Esophagus muscularis mucosa (tissue), 2 donors: ENCODE measurements at regions not wholly inside any gene's neighbourhood (a gene's known extent, or its start where the extent isn't known, plus 50 kb on each side); places are given as distances from the start of the nearest gene placed in this dataset.
"Not testable (repeated sequence)": the region's sequence is repeated elsewhere in the genome, so short reads cannot be mapped to it uniquely, and the experiment has no call there.

Source experiments
- POLR2A ChIP-seq: fragments of 450-650 bp; IDR thresholded peaks from one replicate; pipeline ENCODE4 v1.6.1; 2017; ENCODE audit warnings: antibody characterized with exemption, moderate library complexity, mild to moderate bottlenecking, low read depth
- POLR2AphosphoS5 ChIP-seq, 2 donors: sonication (generic); formaldehyde crosslinking; IDR thresholded peaks; one replicate each; pipeline ENCODE4 v1.6.1; 2017; ENCODE audit warnings: antibody characterized with exemption in 2 of 2

DNA sequence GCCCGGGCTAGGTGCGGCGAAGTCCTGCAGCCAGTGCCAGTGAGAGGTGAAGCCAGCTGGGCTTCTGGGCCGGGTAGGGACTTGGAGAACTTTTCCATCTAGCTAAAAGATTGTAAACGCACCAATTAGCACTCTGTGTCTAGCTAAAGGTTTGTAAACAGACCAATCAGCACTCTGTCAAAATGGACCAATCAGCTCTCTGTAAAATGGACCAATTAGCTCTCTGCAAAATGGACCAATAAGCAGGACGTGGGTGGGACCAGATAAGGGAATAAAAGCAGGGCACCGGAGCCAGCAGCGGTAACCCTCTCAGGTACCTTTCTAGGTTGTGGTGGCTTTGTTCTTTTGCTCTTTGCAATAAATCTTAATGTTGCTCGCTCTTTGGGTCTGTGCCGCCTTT is 195.1 kb downstream of the ANKRD30BL start:
- TF ChIP-seq POLR2AphosphoS5 (IDR thresholded peaks at IDR 0.05); POLR2A: not testable (repeated sequence)
